ENCODE measurements at regions not wholly inside any gene's neighbourhood (a gene's known extent, or its start where the extent isn't known, plus 50 kb on each side); places are given as distances from the start of the nearest gene placed in this dataset.

DNA sequence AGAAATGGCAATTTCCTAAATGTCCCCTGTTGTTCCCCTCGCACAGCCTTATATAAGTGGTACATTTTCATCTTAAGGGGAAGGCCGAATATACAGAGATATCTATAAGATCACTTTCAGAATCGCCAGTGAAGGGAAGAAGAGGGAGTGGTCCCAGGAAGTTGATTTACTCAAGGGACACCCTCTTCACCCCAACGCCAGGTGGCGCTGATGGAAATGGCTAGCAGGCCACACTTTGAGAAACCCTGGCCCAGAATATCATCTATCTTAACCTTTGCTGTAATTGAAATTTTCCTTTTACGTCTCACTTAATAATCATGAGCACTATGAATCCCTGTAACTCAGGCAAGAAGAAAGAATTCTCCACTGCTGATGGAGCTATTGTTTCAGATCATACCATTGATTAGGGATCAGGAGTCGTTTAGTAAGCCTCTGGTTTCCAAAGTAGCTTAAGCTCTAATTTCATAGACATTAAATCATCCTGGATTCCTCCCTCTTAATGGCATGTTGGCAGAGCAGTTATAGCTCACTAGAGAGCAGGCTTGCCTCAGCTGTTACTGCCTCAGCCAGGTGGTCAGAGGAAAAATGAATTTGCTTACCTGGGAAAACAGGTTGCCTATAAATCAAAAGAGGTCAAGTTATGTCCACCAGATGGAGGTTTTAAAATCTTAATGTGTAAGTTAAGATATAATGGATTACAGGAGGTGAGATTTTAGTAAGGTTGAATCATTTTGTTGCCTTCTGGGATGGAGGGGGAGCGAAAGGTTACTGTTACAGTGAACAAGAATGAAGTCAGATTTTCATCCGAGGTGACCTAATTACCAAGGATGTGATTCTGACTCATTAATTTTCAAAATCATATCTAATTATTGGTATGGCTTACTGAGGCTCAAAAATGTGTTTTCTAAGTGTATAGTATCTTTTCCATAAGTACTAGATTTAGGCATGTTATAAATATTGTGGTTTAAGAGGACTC is 941.2 kb upstream of the TENM3 start:
- ATAC-seq (ENCODE audit: insufficient read depth, low read depth) (no peak), DNase-seq (no peak)
- H3K4me1 ChIP-seq (ENCODE audit: insufficient read depth, low read length): no peaks in the 10 kb centered on the region
- H3K79me2 ChIP-seq (ENCODE audit: insufficient read depth, low read length): no peaks in the 10 kb centered on the region
- H3K27me3 ChIP-seq (ENCODE audit: insufficient read depth, low read length, poor library complexity): no peaks in the 10 kb centered on the region
- H2AFZ ChIP-seq (ENCODE audit: low read depth, low read length): no peak overlapping the region
- no peaks in the 10 kb centered on the region for H4K20me1 ChIP-seq (ENCODE audit: insufficient read depth, low read length)
- no peaks in the 10 kb centered on the region for H3K36me3 ChIP-seq (ENCODE audit: insufficient read depth, low read length)
- no peaks in the 10 kb centered on the region for H3K9me3 ChIP-seq (ENCODE audit: insufficient read depth, low read length, severe bottlenecking)
- no peak overlapping the region for H3K9ac ChIP-seq (ENCODE audit: low read depth, low read length)
- no peak overlapping the region for H3K4me2 ChIP-seq (ENCODE audit: insufficient read depth, low read length)
- no peak overlapping the region for H3K4me3 ChIP-seq (ENCODE audit: low read depth in 1 of 2, low read length in 2 of 2)
- TF ChIP-seq EZH2 (IDR thresholded peaks at IDR 0.05; ENCODE audit: borderline replicate concordance, low read depth, low read length, severe bottlenecking) (no peak), CTCF (IDR thresholded peaks at IDR 0.05; ENCODE audit: borderline replicate concordance, extremely low read depth, low read length, poor library complexity, severe bottlenecking) (no peak)
- no peak overlapping the region for H3K27ac ChIP-seq (ENCODE audit: low read length)

GRCh38 chr4:181307824-181308223 is 935.4 kb upstream of the TENM3 start:
- no peak for ATAC-seq (ENCODE audit: insufficient read depth, low read depth)
- Histone ChIP-seq H3K9ac (ENCODE audit: low read depth, low read length) (no peak overlapping the region), H3K4me2 (ENCODE audit: insufficient read depth, low read length) (no peak overlapping the region), H3K27ac (ENCODE audit: low read length) (no peak overlapping the region), H3K36me3 (ENCODE audit: insufficient read depth, low read length) (no peaks in the 10 kb centered on the region), H3K79me2 (ENCODE audit: insufficient read depth, low read length) (no peaks in the 10 kb centered on the region), H4K20me1 (ENCODE audit: insufficient read depth, low read length) (no peaks in the 10 kb centered on the region), H3K27me3 (ENCODE audit: insufficient read depth, low read length, poor library complexity) (no peaks in the 10 kb centered on the region), H3K4me1 (ENCODE audit: insufficient read depth, low read length) (no peaks in the 10 kb centered on the region), H2AFZ (ENCODE audit: low read depth, low read length) (no peak overlapping the region), H3K9me3 (ENCODE audit: insufficient read depth, low read length, severe bottlenecking) (no peaks in the 10 kb centered on the region), H3K4me3 (ENCODE audit: low read depth in 1 of 2, low read length in 2 of 2) (no peak overlapping the region)
- TF ChIP-seq CTCF (IDR thresholded peaks at IDR 0.05; ENCODE audit: borderline replicate concordance, extremely low read depth, low read length, poor library complexity, severe bottlenecking): no peak
- TF ChIP-seq EZH2 (IDR thresholded peaks at IDR 0.05; ENCODE audit: borderline replicate concordance, low read depth, low read length, severe bottlenecking): no peak
- no peak for DNase-seq

DNA sequence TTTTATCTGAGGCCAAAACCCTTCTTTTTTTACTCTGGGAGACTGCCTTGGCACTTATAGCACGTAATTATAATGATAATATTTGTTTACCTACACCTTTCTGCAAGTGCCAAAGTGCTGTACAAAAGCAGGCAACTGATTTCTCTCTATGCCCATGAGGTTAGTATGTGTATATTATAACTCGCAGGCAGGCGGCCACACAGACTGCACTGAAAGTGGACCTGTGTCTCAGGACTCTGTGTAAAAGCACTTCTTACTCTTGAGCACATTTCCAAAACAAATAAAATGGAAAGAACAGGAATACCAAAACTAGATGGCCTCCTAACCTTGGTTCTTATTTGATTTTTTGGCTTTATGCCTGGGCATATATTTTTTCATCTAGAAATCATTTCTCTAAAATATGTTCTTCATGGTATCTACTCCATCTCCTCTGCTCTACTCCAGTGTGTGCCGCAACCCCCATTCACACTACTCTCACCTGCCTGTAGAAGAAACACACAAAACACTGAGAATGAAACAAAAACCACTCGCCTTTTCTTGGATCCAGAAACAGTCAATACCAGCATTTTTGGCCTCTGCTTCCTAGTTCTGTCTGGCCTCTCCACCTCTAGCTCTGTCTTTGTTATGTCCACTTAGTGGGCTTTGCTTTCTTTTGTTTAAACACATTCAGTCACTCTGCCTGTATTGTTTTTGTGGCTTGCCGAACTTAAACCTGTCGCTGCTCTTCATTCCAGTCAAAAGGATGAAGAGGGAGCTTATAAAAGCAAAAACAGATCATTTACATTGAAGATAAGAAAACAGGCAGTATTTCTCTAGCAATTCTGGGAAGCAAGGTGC is 934.5 kb upstream of the TENM3 start:
- TF ChIP-seq EZH2 (IDR thresholded peaks at IDR 0.05; ENCODE audit: borderline replicate concordance, low read depth, low read length, severe bottlenecking) (no peak), CTCF (IDR thresholded peaks at IDR 0.05; ENCODE audit: borderline replicate concordance, extremely low read depth, low read length, poor library complexity, severe bottlenecking) (no peak)
- no peaks in the 10 kb centered on the region for H3K9me3 ChIP-seq (ENCODE audit: insufficient read depth, low read length, severe bottlenecking)
- H4K20me1 ChIP-seq (ENCODE audit: insufficient read depth, low read length): no peaks in the 10 kb centered on the region
- H3K4me3 ChIP-seq (ENCODE audit: low read depth in 1 of 2, low read length in 2 of 2): no peak overlapping the region
- DNase-seq: no peak
- no peaks in the 10 kb centered on the region for H3K36me3 ChIP-seq (ENCODE audit: insufficient read depth, low read length)
- H2AFZ ChIP-seq (ENCODE audit: low read depth, low read length): no peak overlapping the region
- no peaks in the 10 kb centered on the region for H3K27me3 ChIP-seq (ENCODE audit: insufficient read depth, low read length, poor library complexity)
- H3K4me2 ChIP-seq (ENCODE audit: insufficient read depth, low read length): no peak overlapping the region
- no peak overlapping the region for H3K9ac ChIP-seq (ENCODE audit: low read depth, low read length)
- no peak for ATAC-seq (ENCODE audit: insufficient read depth, low read depth)
- no peaks in the 10 kb centered on the region for H3K79me2 ChIP-seq (ENCODE audit: insufficient read depth, low read length)
- no peak overlapping the region for H3K27ac ChIP-seq (ENCODE audit: low read length)
- H3K4me1 ChIP-seq (ENCODE audit: insufficient read depth, low read length): no peaks in the 10 kb centered on the region
